GM12878 (cell line): ENCODE measurements at regions not wholly inside any gene's neighbourhood (a gene's known extent, or its start where the extent isn't known, plus 50 kb on each side); places are given as distances from the start of the nearest gene placed in this dataset.

Source experiments
- ATAC-seq: fragments of 200-7000 bp; cut with Tn5 transposase; 3 replicates; pipeline ENCODE4 v1.9.1; 2020; ENCODE audit warnings: mild to moderate bottlenecking, moderate library complexity
- BruUV-seq: library from RNA; stranded (reverse); fragments of 400-500 nt; replicated peaks from 2 replicates; lab custom pipeline; 2021; lab: Mats Ljungman, UMichigan
- CTCF ChIA-PET: fragments of 300-600 bp; sonication (Branson Sonifier 250); formaldehyde crosslinking; extraction: SDS; loops from one replicate; lab custom pipeline; 2021; ENCODE audit warnings: inconsistent platforms; lab: Yijun Ruan, JAX
- POLR2A ChIA-PET: fragments of 350-600 bp; formaldehyde crosslinking; extraction: SDS; loops from one replicate; lab custom pipeline; 2021; ENCODE audit warnings: inconsistent platforms; lab: Charles Lee
- RAD21 ChIA-PET: fragments of 300-600 bp; sonication (Branson Sonifier 250); formaldehyde crosslinking; loops from one replicate; lab custom pipeline; 2023; ENCODE audit warnings: antibody characterized with exemption; ENCODE audit not compliant: unreplicated experiment; lab: Charles Lee
- SMC1A ChIA-PET: fragments of 300-600 bp; sonication (Branson Sonifier 250); formaldehyde crosslinking; loops from one replicate; lab custom pipeline; 2023; ENCODE audit not compliant: unreplicated experiment, uncharacterized antibody; lab: Charles Lee
- DNase-seq: peaks from one replicate; pipeline ENCODE4 v3.0.0-alpha.2; 2011; ENCODE audit warnings: low read depth, low spot score
- FAIRE-seq: peaks from 3 replicates; lab custom pipeline; 2011; peaks lifted over from hg19 to GRCh38; lab: Jason Lieb, UNC
- H2AFZ ChIP-seq: 2 replicates; pipeline ENCODE4 v1.6.0; 2011; ENCODE audit warnings: low read depth, low read length, control low read depth; ENCODE audit not compliant: control insufficient read depth
- H3K27ac ChIP-seq: 2 replicates; pipeline ENCODE4 v1.5.1; 2011; ENCODE audit warnings: control low read depth; ENCODE audit not compliant: control insufficient read depth, insufficient read depth
- H3K27me3 ChIP-seq, 2 experiments: replicated peaks in 1 of 2; 2 replicates each; pipeline versions ENCODE4 v1.6.0 to v1.6.1; 2011; ENCODE audit warnings: low read length in 1 of 2; ENCODE audit not compliant: control insufficient read depth in 2 of 2, insufficient read depth in 2 of 2
- H3K36me3 ChIP-seq, 2 experiments: 2 replicates each; pipeline ENCODE4 v1.5.1; 2011; ENCODE audit warnings: low read length in 1 of 2; ENCODE audit not compliant: control insufficient read depth in 2 of 2, insufficient read depth in 2 of 2
- H3K4me1 ChIP-seq: 2 replicates; pipeline ENCODE4 v1.6.1; 2011; ENCODE audit warnings: mild to moderate bottlenecking, low read length, moderate library complexity, mixed read lengths; ENCODE audit not compliant: control insufficient read depth, insufficient read depth
- H3K4me2 ChIP-seq: 2 replicates; pipeline ENCODE4 v1.6.0; 2011; ENCODE audit warnings: control low read depth; ENCODE audit not compliant: control insufficient read depth, insufficient read depth
- H3K4me3 ChIP-seq: fragments of 200-600 bp; sonication (generic); 2 replicates; pipeline ENCODE4 v1.5.1; 2016
- H3K79me2 ChIP-seq: 2 replicates; pipeline ENCODE4 v1.6.0; 2011; ENCODE audit warnings: low read length; ENCODE audit not compliant: control insufficient read depth, insufficient read depth
- H3K9ac ChIP-seq: 2 replicates; pipeline ENCODE4 v1.8.0; 2011; ENCODE audit warnings: low read length, control low read depth, mixed read lengths; ENCODE audit not compliant: control insufficient read depth, insufficient read depth
- H3K9me3 ChIP-seq: replicated peaks from 3 replicates; pipeline ENCODE4 v1.5.1; 2011; ENCODE audit warnings: mild to moderate bottlenecking, low read length; ENCODE audit not compliant: control insufficient read depth, insufficient read depth
- H4K20me1 ChIP-seq: 2 replicates; pipeline ENCODE4 v1.6.0; 2011; ENCODE audit not compliant: control insufficient read depth, insufficient read depth
- HDGF ChIP-seq: fragments of 450-650 bp; IDR thresholded peaks from 2 replicates; pipeline ENCODE4 v1.6.1; 2016; ENCODE audit warnings: antibody characterized with exemption
- IRF4 ChIP-seq: IDR thresholded peaks from 2 replicates; pipeline ENCODE4 v1.6.1; 2011; ENCODE audit warnings: low read depth, low read length
- RUNX3 ChIP-seq: IDR thresholded peaks from 2 replicates; pipeline ENCODE4 v1.6.1; 2012; ENCODE audit warnings: low read length, inconsistent platforms
- SPI1 ChIP-seq: IDR thresholded peaks from 2 replicates; pipeline ENCODE4 v1.6.1; 2011; ENCODE audit warnings: low read depth, mild to moderate bottlenecking, low read length, moderate library complexity, borderline replicate concordance; ENCODE audit not compliant: insufficient read depth
- TCF7 ChIP-seq: IDR thresholded peaks from 2 replicates; pipeline ENCODE4 v1.6.1; 2014; ENCODE audit warnings: antibody characterized with exemption, borderline replicate concordance
- ZBTB40 ChIP-seq: fragments of 450-650 bp; IDR thresholded peaks from 2 replicates; pipeline ENCODE4 v1.6.1; 2016; ENCODE audit warnings: mild to moderate bottlenecking, moderate library complexity, borderline replicate concordance
- ZSCAN29 ChIP-seq: fragments of 450-650 bp; IDR thresholded peaks from 2 replicates; pipeline ENCODE4 v1.6.1; 2017; ENCODE audit warnings: mild to moderate bottlenecking, moderate library complexity
- WGBS: methylation state at CpG from one replicate; pipeline ENCODE4 v1.1.6; 2016; ENCODE audit warnings: low lambda C conversion rate; ENCODE audit not compliant: insufficient replicate concordance, insufficient coverage; ENCODE audit errors: missing lambda C conversion rate; 5-methylcytosine and 5-hydroxymethylcytosine counted together
- in situ Hi-C: fragments of 300-500 bp; cut with MboI; formaldehyde crosslinking; loops from 9 replicates; pipeline ENCODE4 v1.14.3; 2018; ENCODE audit warnings: mixed read lengths
- intact Hi-C: fragments of 100-400 bp; cut with micrococcal nuclease; formaldehyde crosslinking; loops from one replicate; pipeline ENCODE4 v1.14.2; 2022; ENCODE audit not compliant: unreplicated experiment

GRCh38 chr6:3915076-3915791 is 66.1 kb downstream of the FAM50B start:
- CTCF ChIA-PET, result no interaction called here
- H3K9ac ChIP-seq, result no peak overlapping the region
- SMC1A ChIA-PET, result no interaction called here
- in situ Hi-C loops, result no loop called here
- POLR2A ChIA-PET, result no interaction called here
- H3K36me3 ChIP-seq, result no peaks in the 10 kb centered on the region
- no peak overlapping the region for H3K4me3 ChIP-seq
- WGBS, result 50% methylated on average over 9 of the region's 9 CpGs
- H3K27me3 ChIP-seq, result peaks cover 0 to 3% of the 10 kb centered on the region in 2 experiments; a peak in 1 of 4 replicates
- ATAC-seq (peak; percentile 56), FAIRE-seq (no peak), DNase-seq (peak; percentile 24)
- peak; percentile 71; the same call in 1 of the 2 replicates for TF ChIP-seq SPI1
- TF ChIP-seq IRF4, result peak; percentile 62; the same call in 1 of the 2 replicates
- no peak for TF ChIP-seq ZBTB40
- peak; percentile 93 for TF ChIP-seq TCF7
- TF ChIP-seq RUNX3, result peak; percentile 93
- TF ChIP-seq ZSCAN29, result no peak
- TF ChIP-seq HDGF, result no peak
- RAD21 ChIA-PET, result no interaction called here
- no TSS peak for BruUV-seq
- H2AFZ ChIP-seq, result no peak overlapping the region
- H3K4me2 ChIP-seq, result no peak overlapping the region
- intact Hi-C loops, result no loop called here
- H4K20me1 ChIP-seq, result no peaks in the 10 kb centered on the region
- no peaks in the 10 kb centered on the region for H3K79me2 ChIP-seq
- H3K9me3 ChIP-seq, result no peaks in the 10 kb centered on the region; the same call in 2 of the 3 replicates
- H3K4me1 ChIP-seq, result peaks cover 5% of the 10 kb centered on the region; the same call in 1 of the 2 replicates
- no peak overlapping the region for H3K27ac ChIP-seq
